IgD-negative memory B cell (primary cell): ENCODE measurements at regions not wholly inside any gene's neighbourhood (a gene's known extent, or its start where the extent isn't known, plus 50 kb on each side); places are given as distances from the start of the nearest gene placed in this dataset.
A peak's percentile ranks its signal among the peaks of the same experiment; 100 is the strongest.

ENCODE experiments used
- H3K27ac Mint-ChIP-seq, 3 donors: one replicate each; pipeline ENCODE4 v1.8.0; 2020 to 2022; ENCODE audit warnings: mild to moderate bottlenecking in 3 of 3, mixed read lengths in 3 of 3, moderate library complexity in 1 of 3
- H3K27me3 Mint-ChIP-seq: one replicate; pipeline ENCODE4 v1.8.0; 2021; ENCODE audit warnings: mixed read lengths
- H3K36me3 Mint-ChIP-seq: one replicate; pipeline ENCODE4 v1.8.0; 2020; ENCODE audit warnings: mild to moderate bottlenecking, mixed read lengths
- H3K4me1 Mint-ChIP-seq, 3 donors: one replicate each; pipeline ENCODE4 v1.8.0; 2020 to 2022; ENCODE audit warnings: mixed read lengths in 3 of 3, mild to moderate bottlenecking in 1 of 3
- H3K4me3 Mint-ChIP-seq, 4 donors: one replicate each; pipeline ENCODE4 v1.8.0; 2020 to 2022; ENCODE audit warnings: mild to moderate bottlenecking in 4 of 4, mixed read lengths in 4 of 4, moderate library complexity in 3 of 4
- H3K9me3 Mint-ChIP-seq, 3 donors: one replicate each; pipeline ENCODE4 v1.8.0; 2020 to 2021; ENCODE audit warnings: mixed read lengths in 3 of 3, mild to moderate bottlenecking in 1 of 3

GRCh38 chr2:6760132-6760531 lies 105.6 kb downstream of the CMPK2 start:
- no peaks in the 10 kb centered on the region for H3K9me3 Mint-ChIP-seq
- H3K36me3 Mint-ChIP-seq: no peaks in the 10 kb centered on the region
- peaks cover 3% of the 10 kb centered on the region for H3K27me3 Mint-ChIP-seq
- no peak overlapping the region for H3K4me3 Mint-ChIP-seq
- H3K27ac Mint-ChIP-seq: no peak overlapping the region
- H3K4me1 Mint-ChIP-seq: no peaks in the 10 kb centered on the region

GRCh38 chr2:6764968-6765723 lies 100.6 kb downstream of the CMPK2 start:
- no peak overlapping the region for H3K4me3 Mint-ChIP-seq
- H3K36me3 Mint-ChIP-seq: no peaks in the 10 kb centered on the region
- no peak overlapping the region for H3K27ac Mint-ChIP-seq
- no peaks in the 10 kb centered on the region for H3K4me1 Mint-ChIP-seq
- H3K9me3 Mint-ChIP-seq: no peaks in the 10 kb centered on the region
- H3K27me3 Mint-ChIP-seq: no peaks in the 10 kb centered on the region

GRCh38 chr2:6769346-6769745 lies 96.4 kb downstream of the CMPK2 start:
- no peak overlapping the region for H3K27ac Mint-ChIP-seq
- H3K9me3 Mint-ChIP-seq: no peaks in the 10 kb centered on the region
- H3K4me3 Mint-ChIP-seq: no peak overlapping the region
- H3K27me3 Mint-ChIP-seq: peaks cover 10% of the 10 kb centered on the region
- no peaks in the 10 kb centered on the region for H3K36me3 Mint-ChIP-seq
- peaks cover 0 to 13% (median 5%) of the 10 kb centered on the region in 3 donors for H3K4me1 Mint-ChIP-seq

GRCh38 chr2:6770006-6770405 lies 95.7 kb downstream of the CMPK2 start:
- peaks cover 0 to 13% (median 5%) of the 10 kb centered on the region in 3 donors for H3K4me1 Mint-ChIP-seq
- H3K9me3 Mint-ChIP-seq: no peaks in the 10 kb centered on the region
- H3K27ac Mint-ChIP-seq: no peak overlapping the region
- H3K4me3 Mint-ChIP-seq: no peak overlapping the region
- no peaks in the 10 kb centered on the region for H3K36me3 Mint-ChIP-seq
- peaks cover 16% of the 10 kb centered on the region for H3K27me3 Mint-ChIP-seq

GRCh38 chr2:6771634-6772611 lies 93.8 kb downstream of the CMPK2 start:
- no peaks in the 10 kb centered on the region for H3K9me3 Mint-ChIP-seq
- H3K4me1 Mint-ChIP-seq: peaks cover 0 to 13% (median 5%) of the 10 kb centered on the region in 3 donors
- H3K27ac Mint-ChIP-seq: no peak overlapping the region
- H3K36me3 Mint-ChIP-seq: no peaks in the 10 kb centered on the region
- peaks cover 16% of the 10 kb centered on the region for H3K27me3 Mint-ChIP-seq
- no peak overlapping the region for H3K4me3 Mint-ChIP-seq

- peaks cover 0 to 18% (median 5%) of the 10 kb centered on the region in 3 donors for H3K4me1 Mint-ChIP-seq
- H3K36me3 Mint-ChIP-seq: no peaks in the 10 kb centered on the region
- H3K9me3 Mint-ChIP-seq: no peaks in the 10 kb centered on the region
- H3K27ac Mint-ChIP-seq: no peak overlapping the region
- peak overlapping the region in 2 of 4 donors; percentile 31 to 59 for H3K4me3 Mint-ChIP-seq
- peaks cover 16% of the 10 kb centered on the region for H3K27me3 Mint-ChIP-seq
These were observed 92.6 kb downstream of the CMPK2 start for GRCh38 chr2:6773007-6773693.

GRCh38 chr2:6773694-6774044 lies 92.0 kb downstream of the CMPK2 start:
- Mint-ChIP-seq H3K27ac (no peak overlapping the region), H3K4me3 (peak overlapping the region in 1 of 4 donors; percentile 59), H3K9me3 (no peaks in the 10 kb centered on the region), H3K27me3 (peaks cover 16% of the 10 kb centered on the region), H3K36me3 (no peaks in the 10 kb centered on the region), H3K4me1 (peaks cover 0 to 19% (median 5%) of the 10 kb centered on the region in 3 donors)

GRCh38 chr2:6776125-6776524 lies 89.6 kb downstream of the CMPK2 start:
- H3K9me3 Mint-ChIP-seq: no peaks in the 10 kb centered on the region
- H3K4me3 Mint-ChIP-seq: no peak overlapping the region
- H3K27me3 Mint-ChIP-seq: peaks cover 16% of the 10 kb centered on the region
- H3K4me1 Mint-ChIP-seq: peaks cover 10 to 28% (median 10%) of the 10 kb centered on the region in 3 donors
- no peaks in the 10 kb centered on the region for H3K36me3 Mint-ChIP-seq
- no peak overlapping the region for H3K27ac Mint-ChIP-seq

GRCh38 chr2:6777626-6778025 lies 88.1 kb downstream of the CMPK2 start:
- H3K9me3 Mint-ChIP-seq: no peaks in the 10 kb centered on the region
- no peak overlapping the region for H3K27ac Mint-ChIP-seq
- H3K27me3 Mint-ChIP-seq: peaks cover 16% of the 10 kb centered on the region
- peak overlapping the region in 1 of 4 donors; percentile 7 for H3K4me3 Mint-ChIP-seq
- H3K36me3 Mint-ChIP-seq: no peaks in the 10 kb centered on the region
- peaks cover 9 to 31% (median 12%) of the 10 kb centered on the region in 3 donors for H3K4me1 Mint-ChIP-seq

GRCh38 chr2:6780765-6781274 lies 84.9 kb downstream of the CMPK2 start:
- H3K36me3 Mint-ChIP-seq: no peaks in the 10 kb centered on the region
- H3K9me3 Mint-ChIP-seq: no peaks in the 10 kb centered on the region
- no peak overlapping the region for H3K27ac Mint-ChIP-seq
- H3K4me1 Mint-ChIP-seq: peaks cover 8 to 21% (median 12%) of the 10 kb centered on the region in 3 donors
- peak overlapping the region in 3 of 4 donors; percentile 23 to 86 (median 81) for H3K4me3 Mint-ChIP-seq
- H3K27me3 Mint-ChIP-seq: peaks cover 1% of the 10 kb centered on the region

- Mint-ChIP-seq H3K4me3 (no peak overlapping the region), H3K27me3 (peaks cover 1% of the 10 kb centered on the region), H3K9me3 (no peaks in the 10 kb centered on the region), H3K4me1 (peaks cover 8 to 20% (median 12%) of the 10 kb centered on the region in 3 donors), H3K36me3 (no peaks in the 10 kb centered on the region), H3K27ac (no peak overlapping the region)
These were observed 83.0 kb downstream of the CMPK2 start for GRCh38 chr2:6782517-6783237.

GRCh38 chr2:6783238-6783614 lies 82.5 kb downstream of the CMPK2 start:
- no peak overlapping the region for H3K4me3 Mint-ChIP-seq
- H3K27me3 Mint-ChIP-seq: peaks cover 4% of the 10 kb centered on the region
- H3K9me3 Mint-ChIP-seq: no peaks in the 10 kb centered on the region
- H3K36me3 Mint-ChIP-seq: no peaks in the 10 kb centered on the region
- no peak overlapping the region for H3K27ac Mint-ChIP-seq
- peaks cover 8 to 15% (median 12%) of the 10 kb centered on the region in 3 donors for H3K4me1 Mint-ChIP-seq

- H3K36me3 Mint-ChIP-seq: no peaks in the 10 kb centered on the region
- H3K4me1 Mint-ChIP-seq: peaks cover 10 to 14% (median 12%) of the 10 kb centered on the region in 3 donors
- no peak overlapping the region for H3K4me3 Mint-ChIP-seq
- H3K27ac Mint-ChIP-seq: no peak overlapping the region
- H3K9me3 Mint-ChIP-seq: no peaks in the 10 kb centered on the region
- peaks cover 6% of the 10 kb centered on the region for H3K27me3 Mint-ChIP-seq
These were observed 81.4 kb downstream of the CMPK2 start for GRCh38 chr2:6784291-6784690.

- peaks cover 5 to 10% (median 10%) of the 10 kb centered on the region in 3 donors for H3K4me1 Mint-ChIP-seq
- H3K27ac Mint-ChIP-seq: no peak overlapping the region
- H3K4me3 Mint-ChIP-seq: no peak overlapping the region
- no peaks in the 10 kb centered on the region for H3K9me3 Mint-ChIP-seq
- no peaks in the 10 kb centered on the region for H3K36me3 Mint-ChIP-seq
- H3K27me3 Mint-ChIP-seq: peaks cover 6% of the 10 kb centered on the region
These were observed 80.2 kb downstream of the CMPK2 start for GRCh38 chr2:6785493-6785892.
